ENCODE measurements at regions not wholly inside any gene's neighbourhood (a gene's known extent, or its start where the extent isn't known, plus 50 kb on each side); places are given as distances from the start of the nearest gene placed in this dataset.
A peak's percentile ranks its signal among the peaks of the same experiment; 100 is the strongest.

- H3K4me3 ChIP-seq (replicated peaks; ENCODE audit: low read depth, low read length): no peak overlapping the region
- TF ChIP-seq, protein P1, sequence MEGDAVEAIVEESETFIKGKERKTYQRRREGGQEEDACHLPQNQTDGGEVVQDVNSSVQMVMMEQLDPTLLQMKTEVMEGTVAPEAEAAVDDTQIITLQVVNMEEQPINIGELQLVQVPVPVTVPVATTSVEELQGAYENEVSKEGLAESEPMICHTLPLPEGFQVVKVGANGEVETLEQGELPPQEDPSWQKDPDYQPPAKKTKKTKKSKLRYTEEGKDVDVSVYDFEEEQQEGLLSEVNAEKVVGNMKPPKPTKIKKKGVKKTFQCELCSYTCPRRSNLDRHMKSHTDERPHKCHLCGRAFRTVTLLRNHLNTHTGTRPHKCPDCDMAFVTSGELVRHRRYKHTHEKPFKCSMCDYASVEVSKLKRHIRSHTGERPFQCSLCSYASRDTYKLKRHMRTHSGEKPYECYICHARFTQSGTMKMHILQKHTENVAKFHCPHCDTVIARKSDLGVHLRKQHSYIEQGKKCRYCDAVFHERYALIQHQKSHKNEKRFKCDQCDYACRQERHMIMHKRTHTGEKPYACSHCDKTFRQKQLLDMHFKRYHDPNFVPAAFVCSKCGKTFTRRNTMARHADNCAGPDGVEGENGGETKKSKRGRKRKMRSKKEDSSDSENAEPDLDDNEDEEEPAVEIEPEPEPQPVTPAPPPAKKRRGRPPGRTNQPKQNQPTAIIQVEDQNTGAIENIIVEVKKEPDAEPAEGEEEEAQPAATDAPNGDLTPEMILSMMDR (IDR thresholded peaks at IDR 0.05; ENCODE audit: low read length, missing control alignments): no peak
- no peak for DNase-seq (ENCODE audit: low read depth)
Measured at GRCh38 chr2:204346906-204347305, 198.4 kb upstream of the PARD3B start.

DNA sequence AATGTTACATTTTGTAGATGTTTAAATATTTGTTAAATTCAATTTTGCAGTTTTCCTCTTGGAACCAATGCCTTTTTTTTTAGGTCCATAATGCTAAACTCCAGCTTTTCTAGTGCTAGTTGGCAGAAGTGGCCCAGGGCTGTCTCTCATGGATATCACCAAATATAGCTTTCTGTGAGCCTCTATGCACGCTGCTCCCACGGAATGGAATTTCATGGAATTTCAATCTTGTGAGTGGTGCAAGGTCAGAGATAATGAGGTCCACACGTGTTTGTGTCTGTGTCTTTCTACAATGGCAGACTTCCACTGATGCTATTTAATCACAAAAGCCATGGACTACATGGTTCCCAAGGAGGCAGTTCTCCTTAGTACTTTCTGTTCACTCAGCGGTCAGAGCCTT is 191.5 kb upstream of the PARD3B start:
- no peak overlapping the region for H3K4me3 ChIP-seq (replicated peaks; ENCODE audit: low read depth, low read length)
- TF ChIP-seq, protein P1 (IDR thresholded peaks at IDR 0.05; ENCODE audit: low read length, missing control alignments): no peak
- peak; percentile 54 for DNase-seq (ENCODE audit: low read depth)

- H3K4me3 ChIP-seq (replicated peaks; ENCODE audit: low read depth, low read length): no peak overlapping the region
- no peak for DNase-seq (ENCODE audit: low read depth)
- TF ChIP-seq, protein P1 (IDR thresholded peaks at IDR 0.05; ENCODE audit: low read length, missing control alignments): no peak
Measured at GRCh38 chr2:204354442-204354856, 190.8 kb upstream of the PARD3B start.

DNA sequence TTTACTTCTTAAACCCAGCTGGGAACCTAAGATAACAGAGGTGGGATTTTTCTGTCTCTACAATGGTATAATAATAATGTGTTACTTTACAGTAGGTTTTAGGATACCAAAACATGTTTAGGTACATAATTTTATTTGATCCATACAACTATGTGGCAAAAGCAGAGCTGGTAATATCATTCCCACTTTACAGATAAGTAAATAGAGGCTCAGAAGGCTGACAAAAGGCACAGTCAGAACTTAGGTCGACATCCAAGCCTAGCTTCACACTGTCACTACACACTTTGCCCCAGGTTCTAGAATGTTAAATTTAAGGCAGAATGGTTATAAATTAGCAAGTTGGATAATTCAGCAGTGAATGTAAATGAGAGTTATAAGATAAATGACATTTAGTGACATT is 189.6 kb upstream of the PARD3B start:
- no peak for DNase-seq (ENCODE audit: low read depth)
- TF ChIP-seq, protein P1 (IDR thresholded peaks at IDR 0.05; ENCODE audit: low read length, missing control alignments): no peak
- no peak overlapping the region for H3K4me3 ChIP-seq (replicated peaks; ENCODE audit: low read depth, low read length)

DNA sequence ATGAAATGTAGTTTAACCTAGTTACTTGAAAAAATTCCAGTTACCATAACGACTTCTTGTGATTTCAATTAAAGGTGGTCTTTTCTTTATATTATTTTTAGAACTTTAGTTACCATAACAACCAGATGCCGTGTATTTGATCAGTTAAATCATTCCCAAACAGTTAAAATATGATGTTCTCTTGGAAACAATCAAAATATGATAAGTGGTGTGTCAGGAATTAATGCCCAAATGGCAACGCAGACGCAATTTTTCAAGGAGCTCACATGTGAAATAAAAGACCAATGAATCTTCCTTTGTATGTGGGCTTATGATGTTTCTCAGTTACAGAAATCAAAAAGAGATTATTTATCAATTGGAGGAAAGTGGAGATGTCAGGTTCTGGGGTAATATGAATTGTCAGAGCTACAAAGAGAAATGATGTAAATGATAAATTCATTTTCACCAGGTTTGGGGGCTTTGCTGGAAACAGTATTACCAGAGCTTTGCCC is 189.1 kb upstream of the PARD3B start:
- TF ChIP-seq, protein P1 (IDR thresholded peaks at IDR 0.05; ENCODE audit: low read length, missing control alignments): no peak

GRCh38 chr2:204357286-204357685 is 188.0 kb upstream of the PARD3B start:
- H3K4me3 ChIP-seq (replicated peaks; ENCODE audit: low read depth, low read length): no peak overlapping the region
- TF ChIP-seq, protein P1 (IDR thresholded peaks at IDR 0.05; ENCODE audit: low read length, missing control alignments): no peak
- no peak for DNase-seq (ENCODE audit: low read depth)

More for the DNA sequence above, 189.1 kb upstream of the PARD3B start:
- no peak for DNase-seq (ENCODE audit: low read depth)
- H3K4me3 ChIP-seq (replicated peaks; ENCODE audit: low read depth, low read length): no peak overlapping the region

GRCh38 chr2:204359076-204359475 is 186.2 kb upstream of the PARD3B start:
- H3K4me3 ChIP-seq (replicated peaks; ENCODE audit: low read depth, low read length): no peak overlapping the region
- TF ChIP-seq, protein P1 (IDR thresholded peaks at IDR 0.05; ENCODE audit: low read length, missing control alignments): no peak
- DNase-seq (ENCODE audit: low read depth): no peak
